Nephron (organoid): ENCODE measurements at regions not wholly inside any gene's neighbourhood (a gene's known extent, or its start where the extent isn't known, plus 50 kb on each side); places are given as distances from the start of the nearest gene placed in this dataset.

Experiments
- H3K27ac Mint-ChIP-seq, 3 experiments: 2 replicates each; pipeline ENCODE4 v1.8.0; 2020; ENCODE audit warnings: mixed read lengths in 3 of 3, mild to moderate bottlenecking in 2 of 3, moderate library complexity in 1 of 3
- H3K27me3 Mint-ChIP-seq: 2 replicates; pipeline ENCODE4 v1.8.0; 2021; ENCODE audit warnings: low read depth, mild to moderate bottlenecking, moderate library complexity, mixed read lengths
- H3K36me3 Mint-ChIP-seq: 2 replicates; pipeline ENCODE4 v1.8.0; 2020; ENCODE audit warnings: low read depth, mixed read lengths
- H3K4me1 Mint-ChIP-seq: 2 replicates; pipeline ENCODE4 v1.8.0; 2020; ENCODE audit warnings: mixed read lengths
- H3K4me3 Mint-ChIP-seq, 3 experiments: 2 replicates each; pipeline ENCODE4 v1.8.0; 2020; ENCODE audit warnings: mild to moderate bottlenecking in 3 of 3, mixed read lengths in 3 of 3, moderate library complexity in 2 of 3
- H3K9me3 Mint-ChIP-seq: 2 replicates; pipeline ENCODE4 v1.8.0; 2020; ENCODE audit warnings: mixed read lengths
- TF ChIP-seq, protein P1 (sequence below), 3 experiments: fragments of 200-600 bp; sonication (generic); IDR thresholded peaks; one replicate each; pipeline ENCODE4 v1.5.0; 2021; ENCODE audit warnings: antibody characterized with exemption in 3 of 3; ENCODE audit not compliant: unreplicated experiment in 3 of 3

DNA sequence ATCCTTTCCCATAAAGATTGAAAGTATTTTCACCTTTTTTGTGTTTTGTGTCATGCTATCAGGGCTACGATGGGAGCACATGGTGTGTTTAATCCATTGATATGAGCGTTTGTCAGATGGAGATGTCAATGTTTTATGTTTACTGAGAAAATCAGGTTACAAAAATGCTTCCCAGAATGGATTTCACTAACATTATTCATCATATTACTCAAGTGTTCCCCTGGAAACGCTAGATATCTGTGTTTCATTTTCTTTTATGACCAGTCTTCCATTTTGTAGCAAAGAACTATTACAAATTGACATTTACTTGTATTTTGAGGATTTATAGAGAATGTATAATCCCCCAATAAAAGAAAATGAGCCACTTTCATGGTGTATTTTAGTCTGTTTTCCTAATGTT is 293.5 kb upstream of the AKR1E2 start:
- Mint-ChIP-seq H3K4me1 (peaks cover 23% of the 10 kb centered on the region), H3K4me3 (no peak overlapping the region), H3K27me3 (no peaks in the 10 kb centered on the region), H3K27ac (peak overlapping the region in 1 of 3 experiments; percentile 12), H3K36me3 (no peaks in the 10 kb centered on the region), H3K9me3 (peaks cover 19% of the 10 kb centered on the region)
- TF ChIP-seq, protein P1, sequence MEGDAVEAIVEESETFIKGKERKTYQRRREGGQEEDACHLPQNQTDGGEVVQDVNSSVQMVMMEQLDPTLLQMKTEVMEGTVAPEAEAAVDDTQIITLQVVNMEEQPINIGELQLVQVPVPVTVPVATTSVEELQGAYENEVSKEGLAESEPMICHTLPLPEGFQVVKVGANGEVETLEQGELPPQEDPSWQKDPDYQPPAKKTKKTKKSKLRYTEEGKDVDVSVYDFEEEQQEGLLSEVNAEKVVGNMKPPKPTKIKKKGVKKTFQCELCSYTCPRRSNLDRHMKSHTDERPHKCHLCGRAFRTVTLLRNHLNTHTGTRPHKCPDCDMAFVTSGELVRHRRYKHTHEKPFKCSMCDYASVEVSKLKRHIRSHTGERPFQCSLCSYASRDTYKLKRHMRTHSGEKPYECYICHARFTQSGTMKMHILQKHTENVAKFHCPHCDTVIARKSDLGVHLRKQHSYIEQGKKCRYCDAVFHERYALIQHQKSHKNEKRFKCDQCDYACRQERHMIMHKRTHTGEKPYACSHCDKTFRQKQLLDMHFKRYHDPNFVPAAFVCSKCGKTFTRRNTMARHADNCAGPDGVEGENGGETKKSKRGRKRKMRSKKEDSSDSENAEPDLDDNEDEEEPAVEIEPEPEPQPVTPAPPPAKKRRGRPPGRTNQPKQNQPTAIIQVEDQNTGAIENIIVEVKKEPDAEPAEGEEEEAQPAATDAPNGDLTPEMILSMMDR (IDR thresholded peaks at IDR 0.05; ENCODE audit: unreplicated experiment in 3 of 3): no peak

DNA sequence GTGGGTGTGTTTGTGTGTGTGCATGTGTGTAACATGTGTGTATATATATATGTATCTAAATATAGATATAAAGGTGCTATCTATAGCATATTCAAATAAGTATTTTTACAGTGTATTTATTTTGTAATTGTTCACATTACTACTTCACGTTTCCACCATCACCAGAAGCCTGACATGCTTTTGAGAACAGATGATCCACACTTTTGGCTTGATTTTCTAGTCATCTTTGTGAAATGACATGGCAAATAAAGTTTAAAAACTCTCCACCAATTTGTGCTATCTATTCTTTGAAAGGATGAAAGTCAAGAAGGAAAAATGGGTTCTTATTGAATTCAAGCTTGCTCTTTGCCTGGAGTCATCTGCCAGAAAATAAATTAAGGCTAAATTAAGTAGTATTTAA is 294.0 kb upstream of the AKR1E2 start:
- Mint-ChIP-seq H3K4me3 (no peak overlapping the region), H3K27ac (peak overlapping the region in 1 of 3 experiments; percentile 12)

DNA sequence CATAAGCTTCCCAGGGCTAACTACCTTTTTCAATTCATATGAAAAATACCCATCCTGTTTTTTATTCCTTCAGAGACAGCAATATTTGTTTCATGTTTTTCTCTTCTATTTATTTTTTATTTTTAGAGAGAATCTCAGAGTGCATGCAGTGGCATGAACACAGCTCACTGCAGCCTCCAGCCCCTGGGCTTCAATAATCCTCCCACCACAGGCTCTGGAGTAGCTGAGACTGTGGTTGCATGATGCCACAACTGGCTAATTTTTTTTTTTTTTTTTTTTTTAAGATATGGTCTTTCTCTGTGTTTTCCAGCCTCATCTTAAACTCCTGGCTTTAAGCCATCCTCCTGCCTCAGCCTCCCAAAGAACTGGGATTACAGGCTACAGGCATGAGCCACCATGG is 296.7 kb upstream of the AKR1E2 start:
- Mint-ChIP-seq H3K9me3 (peaks cover 6% of the 10 kb centered on the region), H3K27me3 (no peaks in the 10 kb centered on the region), H3K4me1 (peaks cover 41% of the 10 kb centered on the region), H3K4me3 (no peak overlapping the region), H3K36me3 (no peaks in the 10 kb centered on the region), H3K27ac (no peak overlapping the region)
- TF ChIP-seq, protein P1 (IDR thresholded peaks at IDR 0.05; ENCODE audit: unreplicated experiment in 3 of 3): no peak

More for the DNA sequence above, 294.0 kb upstream of the AKR1E2 start:
- Mint-ChIP-seq H3K4me1 (peaks cover 27% of the 10 kb centered on the region), H3K9me3 (peaks cover 17% of the 10 kb centered on the region), H3K27me3 (no peaks in the 10 kb centered on the region), H3K36me3 (no peaks in the 10 kb centered on the region)
- TF ChIP-seq, protein P1 (IDR thresholded peaks at IDR 0.05; ENCODE audit: unreplicated experiment in 3 of 3): no peak

DNA sequence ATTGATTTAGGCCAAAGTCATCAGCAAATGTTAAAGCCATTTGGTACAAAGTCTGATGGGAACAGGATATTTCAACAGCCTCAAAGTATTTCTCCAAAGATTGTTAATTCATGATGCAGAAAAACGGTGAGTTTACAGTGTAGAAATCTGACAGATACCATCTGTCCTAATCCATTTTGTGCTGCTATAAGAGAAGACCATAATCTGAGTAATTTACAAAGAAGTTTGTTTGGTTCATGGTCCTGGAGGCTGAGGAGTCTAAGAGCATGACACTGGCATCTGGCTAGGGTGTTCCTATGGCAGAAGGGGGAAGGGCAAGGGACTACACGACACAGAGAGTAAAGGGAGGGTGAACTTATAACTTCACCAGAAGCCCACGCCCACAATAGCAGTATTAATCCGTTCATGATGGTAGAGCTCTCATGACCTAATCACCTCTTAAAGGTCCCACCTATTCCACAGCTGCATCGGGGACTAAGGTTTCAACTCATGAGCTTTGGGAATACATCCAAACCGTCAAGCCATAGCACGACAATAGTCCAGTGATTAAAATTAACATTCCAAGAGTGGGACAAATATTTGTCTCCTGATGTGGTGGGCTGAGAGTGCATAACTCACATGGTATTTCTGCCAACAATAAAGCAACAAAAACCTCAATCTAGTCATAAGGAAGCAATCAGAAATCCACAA is 298.6 kb upstream of the AKR1E2 start:
- no peak overlapping the region for H3K4me3 Mint-ChIP-seq
- peaks cover 36% of the 10 kb centered on the region for H3K4me1 Mint-ChIP-seq
- no peaks in the 10 kb centered on the region for H3K36me3 Mint-ChIP-seq
- no peaks in the 10 kb centered on the region for H3K27me3 Mint-ChIP-seq
- peak overlapping the region; percentile 20 to 81 (median 72) for H3K27ac Mint-ChIP-seq
- peaks cover 3% of the 10 kb centered on the region for H3K9me3 Mint-ChIP-seq
- TF ChIP-seq, protein P1 (IDR thresholded peaks at IDR 0.05; ENCODE audit: unreplicated experiment in 3 of 3): no peak

DNA sequence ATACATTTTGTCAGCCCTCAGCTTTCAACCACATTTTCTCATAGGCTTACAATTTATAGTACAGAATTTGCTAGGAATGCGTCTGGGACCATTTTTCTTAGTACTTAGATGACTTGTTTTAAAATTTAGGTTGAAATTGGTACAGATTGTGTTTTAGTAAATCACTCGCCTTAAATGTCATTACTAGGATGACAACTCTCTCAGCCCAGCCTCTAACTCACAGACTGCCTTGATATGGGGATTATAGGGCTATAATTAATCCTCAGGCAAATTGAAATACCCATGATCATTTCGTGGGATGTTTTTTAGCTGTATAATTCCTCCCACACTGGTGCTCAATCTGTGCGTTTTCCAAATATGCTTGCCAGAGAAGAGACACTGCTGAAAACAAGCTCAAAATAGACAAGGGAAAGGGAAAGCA is 299.7 kb upstream of the AKR1E2 start:
- TF ChIP-seq, protein P1 (IDR thresholded peaks at IDR 0.05; ENCODE audit: unreplicated experiment in 3 of 3): no peak
- H3K27ac Mint-ChIP-seq: peak overlapping the region; percentile 20 to 69 (median 41)
- no peak overlapping the region for H3K4me3 Mint-ChIP-seq
- H3K9me3 Mint-ChIP-seq: peaks cover 3% of the 10 kb centered on the region
- peaks cover 32% of the 10 kb centered on the region for H3K4me1 Mint-ChIP-seq
- H3K36me3 Mint-ChIP-seq: no peaks in the 10 kb centered on the region
- H3K27me3 Mint-ChIP-seq: no peaks in the 10 kb centered on the region

DNA sequence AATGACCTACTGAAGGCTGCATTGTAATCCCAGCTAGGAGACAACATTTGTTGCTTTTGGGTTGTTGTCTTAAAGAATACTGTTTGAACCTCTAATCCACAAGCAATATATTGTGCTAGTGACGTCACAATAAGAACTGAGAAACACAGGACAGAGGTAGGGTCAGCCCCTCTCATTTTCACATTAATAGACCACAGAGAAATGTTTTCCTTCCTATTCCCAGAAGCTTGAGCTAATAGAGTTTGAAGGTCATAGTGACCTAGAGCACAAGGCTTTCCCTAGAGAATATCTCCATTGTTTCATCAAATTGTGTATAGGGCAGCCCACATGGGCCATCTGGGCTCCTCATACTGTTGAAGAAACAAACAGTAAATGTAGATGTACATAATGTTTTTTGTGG is 300.9 kb upstream of the AKR1E2 start:
- Mint-ChIP-seq H3K4me1 (peaks cover 32% of the 10 kb centered on the region), H3K27ac (peak overlapping the region in 1 of 3 experiments; percentile 82), H3K4me3 (no peak overlapping the region), H3K9me3 (peaks cover 3% of the 10 kb centered on the region), H3K27me3 (no peaks in the 10 kb centered on the region), H3K36me3 (no peaks in the 10 kb centered on the region)
- TF ChIP-seq, protein P1 (IDR thresholded peaks at IDR 0.05; ENCODE audit: unreplicated experiment in 3 of 3): no peak
